ENCODE measurements at regions not wholly inside any gene's neighbourhood (a gene's known extent, or its start where the extent isn't known, plus 50 kb on each side); places are given as distances from the start of the nearest gene placed in this dataset.

DNA sequence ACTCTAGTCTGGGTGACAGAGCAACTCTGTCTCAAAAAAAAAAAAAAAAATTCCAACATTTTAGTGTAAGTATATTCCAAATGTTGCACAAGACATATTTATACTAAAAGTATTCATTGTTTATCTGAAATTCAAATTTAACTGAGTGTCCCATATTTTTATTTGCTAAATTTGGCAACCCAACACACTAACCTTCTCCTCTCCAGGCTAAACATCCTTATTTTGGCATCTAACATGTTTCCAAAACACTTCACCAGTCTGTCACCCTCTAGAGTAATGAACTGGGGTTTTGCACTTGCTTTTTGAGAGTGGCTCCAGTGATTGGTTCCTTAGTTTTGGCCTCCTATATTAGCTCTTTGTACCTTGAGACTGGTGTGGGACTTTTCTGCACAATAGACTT, 243.4 kb upstream of the SALL1 start:
- TF ChIP-seq TAF1 (IDR thresholded peaks at IDR 0.05; ENCODE audit: borderline replicate concordance, low read depth, low read length) (no peak), POLR2AphosphoS5 (IDR thresholded peaks at IDR 0.05; ENCODE audit: low read depth, low read length) (no peak), POLR2A (IDR thresholded peaks at IDR 0.05; ENCODE audit: low read depth, low read length) (no peak)
- no peak for DNase-seq (ENCODE audit: insufficient read length)
- no peak for FAIRE-seq

- TF ChIP-seq POLR2A (IDR thresholded peaks at IDR 0.05; ENCODE audit: low read depth, low read length) (no peak), TAF1 (IDR thresholded peaks at IDR 0.05; ENCODE audit: borderline replicate concordance, low read depth, low read length) (no peak), POLR2AphosphoS5 (IDR thresholded peaks at IDR 0.05; ENCODE audit: low read depth, low read length) (no peak)
- DNase-seq (ENCODE audit: insufficient read length) (no peak), FAIRE-seq (no peak)
These were observed 242.4 kb upstream of the SALL1 start for GRCh38 chr16:51393381-51394005.

DNA sequence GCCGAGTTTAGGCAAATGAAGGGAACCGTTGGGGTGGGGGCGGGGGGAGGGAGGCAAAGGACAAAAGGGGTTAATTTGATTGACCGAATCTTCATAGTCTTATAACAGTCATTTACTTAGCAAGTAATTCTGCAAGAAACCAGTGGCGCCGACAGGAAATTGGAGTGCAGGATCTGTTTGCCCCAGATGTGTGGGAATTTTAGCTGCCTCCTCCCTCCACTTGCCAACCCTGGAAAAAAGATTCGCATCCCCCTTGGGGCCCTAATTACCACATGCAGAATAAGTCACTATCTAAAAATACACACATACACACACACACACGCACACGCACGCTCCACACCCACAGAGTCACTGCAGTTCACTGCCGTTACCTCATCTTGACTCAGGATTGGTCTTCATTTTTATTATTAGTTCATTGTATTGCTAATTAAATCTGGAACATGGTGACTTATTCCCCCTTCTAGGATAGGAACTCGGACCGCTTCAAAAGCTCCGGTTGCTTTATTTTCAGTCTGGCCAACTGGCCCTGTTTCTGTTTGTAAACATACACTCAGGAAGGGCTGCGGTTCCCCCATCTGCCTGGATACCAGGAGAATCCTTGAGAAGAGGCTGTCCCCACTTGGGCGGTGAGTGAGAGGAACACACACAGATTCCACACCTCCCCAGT, 241.6 kb upstream of the SALL1 start:
- DNase-seq (ENCODE audit: insufficient read length) (no peak), FAIRE-seq (no peak)
- TF ChIP-seq POLR2AphosphoS5 (IDR thresholded peaks at IDR 0.05; ENCODE audit: low read depth, low read length) (no peak), TAF1 (IDR thresholded peaks at IDR 0.05; ENCODE audit: borderline replicate concordance, low read depth, low read length) (no peak), POLR2A (IDR thresholded peaks at IDR 0.05; ENCODE audit: low read depth, low read length) (no peak)

DNA sequence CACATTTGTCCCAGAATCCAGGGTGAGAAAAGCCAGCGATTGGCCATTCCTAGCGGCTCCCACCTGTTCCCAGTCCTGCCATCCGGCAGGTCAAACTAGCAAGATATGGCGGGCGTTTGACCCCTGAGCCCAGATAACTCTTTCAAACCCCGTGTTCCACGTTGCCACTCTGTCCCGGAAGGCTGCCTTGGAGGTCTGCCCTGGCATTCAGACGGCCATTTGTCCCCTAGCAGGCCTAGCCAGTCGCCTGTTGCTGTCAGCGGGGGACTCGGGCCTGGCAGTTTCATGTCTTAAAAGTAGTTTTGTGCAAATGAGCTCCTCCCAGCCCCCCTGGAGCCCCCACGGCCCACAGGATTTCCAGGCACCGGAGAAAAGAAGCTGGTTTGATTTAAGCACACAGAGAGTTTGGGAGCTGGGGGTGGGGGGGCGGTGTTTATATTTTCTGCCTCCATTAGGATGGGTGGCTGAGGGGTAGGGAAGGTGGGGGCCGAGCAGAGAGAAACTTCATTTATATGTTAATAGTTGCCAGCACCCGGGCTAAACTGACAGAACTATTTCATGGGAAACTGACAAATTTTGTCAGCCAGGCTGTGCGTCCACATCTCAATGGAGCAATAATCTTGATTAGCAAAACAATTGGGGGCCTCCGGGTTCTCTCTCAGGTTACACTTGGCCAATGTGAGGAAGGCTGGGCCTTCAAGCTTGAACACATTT, 240.9 kb upstream of the SALL1 start:
- DNase-seq (ENCODE audit: insufficient read length) (no peak), FAIRE-seq (no peak)
- no peak for TF ChIP-seq TAF1 (IDR thresholded peaks at IDR 0.05; ENCODE audit: borderline replicate concordance, low read depth, low read length)
- TF ChIP-seq POLR2A (IDR thresholded peaks at IDR 0.05; ENCODE audit: low read depth, low read length), result no peak
- no peak for TF ChIP-seq POLR2AphosphoS5 (IDR thresholded peaks at IDR 0.05; ENCODE audit: low read depth, low read length)

- DNase-seq (ENCODE audit: insufficient read length) (no peak), FAIRE-seq (no peak)
- TF ChIP-seq TAF1 (IDR thresholded peaks at IDR 0.05; ENCODE audit: borderline replicate concordance, low read depth, low read length) (no peak), POLR2AphosphoS5 (IDR thresholded peaks at IDR 0.05; ENCODE audit: low read depth, low read length) (no peak), POLR2A (IDR thresholded peaks at IDR 0.05; ENCODE audit: low read depth, low read length) (no peak)
These were observed 239.8 kb upstream of the SALL1 start for GRCh38 chr16:51390877-51391276.

- TF ChIP-seq TAF1 (IDR thresholded peaks at IDR 0.05; ENCODE audit: borderline replicate concordance, low read depth, low read length) (no peak), POLR2AphosphoS5 (IDR thresholded peaks at IDR 0.05; ENCODE audit: low read depth, low read length) (no peak), POLR2A (IDR thresholded peaks at IDR 0.05; ENCODE audit: low read depth, low read length) (no peak)
- FAIRE-seq (no peak), DNase-seq (ENCODE audit: insufficient read length) (no peak)
These were observed 238.8 kb upstream of the SALL1 start for GRCh38 chr16:51389881-51390280.

- FAIRE-seq, result no peak
- TF ChIP-seq POLR2A (IDR thresholded peaks at IDR 0.05; ENCODE audit: low read depth, low read length) (no peak), TAF1 (IDR thresholded peaks at IDR 0.05; ENCODE audit: borderline replicate concordance, low read depth, low read length) (no peak), POLR2AphosphoS5 (IDR thresholded peaks at IDR 0.05; ENCODE audit: low read depth, low read length) (no peak)
These were observed 237.5 kb upstream of the SALL1 start for GRCh38 chr16:51388516-51388951.

DNA sequence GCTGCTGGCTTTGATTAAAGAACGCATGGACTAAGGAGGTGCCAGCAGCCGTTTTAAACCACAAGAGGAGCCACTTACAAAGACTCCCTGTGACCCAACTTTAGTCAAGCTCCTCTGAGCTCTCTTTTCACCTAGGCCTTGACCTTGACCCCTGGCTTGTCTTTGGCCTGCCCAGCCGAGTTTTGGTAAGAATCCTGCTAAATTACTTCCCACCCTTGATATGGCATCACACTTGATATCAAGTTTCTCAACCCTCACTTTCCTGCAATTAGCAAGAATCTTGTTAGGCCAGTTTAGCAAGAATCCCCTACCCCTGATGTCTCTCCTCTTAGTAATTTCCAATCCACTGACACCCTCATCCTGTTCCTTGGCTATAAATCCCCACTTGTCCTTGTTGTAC, 232.8 kb upstream of the SALL1 start:
- TF ChIP-seq POLR2AphosphoS5 (IDR thresholded peaks at IDR 0.05; ENCODE audit: low read depth, low read length) (no peak), TAF1 (IDR thresholded peaks at IDR 0.05; ENCODE audit: borderline replicate concordance, low read depth, low read length) (no peak), POLR2A (IDR thresholded peaks at IDR 0.05; ENCODE audit: low read depth, low read length) (no peak)
- FAIRE-seq (no peak), DNase-seq (ENCODE audit: insufficient read length) (no peak)

More at GRCh38 chr16:51388516-51388951, 237.5 kb upstream of the SALL1 start:
- DNase-seq (ENCODE audit: insufficient read length), result no peak

DNA sequence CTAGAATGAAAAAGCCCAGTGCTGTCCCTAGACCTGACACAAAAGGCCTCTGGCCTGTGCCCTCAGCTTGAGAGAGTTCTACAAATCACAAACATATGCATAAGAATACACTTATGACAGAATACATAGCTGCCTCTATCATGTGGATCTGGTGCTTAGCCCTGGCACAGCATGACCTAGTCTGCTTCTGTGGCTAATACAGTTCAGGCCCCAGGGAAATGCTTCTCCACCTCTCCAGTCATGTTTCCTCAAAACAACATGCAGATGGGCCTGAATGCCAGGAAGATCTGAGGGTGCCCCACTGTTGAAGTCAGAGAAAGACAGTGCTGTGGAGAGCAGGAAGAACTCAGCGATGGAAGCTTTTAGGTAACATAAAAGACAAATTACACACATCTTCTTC, 231.9 kb upstream of the SALL1 start:
- DNase-seq (ENCODE audit: insufficient read length) (no peak), FAIRE-seq (no peak)
- TF ChIP-seq TAF1 (IDR thresholded peaks at IDR 0.05; ENCODE audit: borderline replicate concordance, low read depth, low read length) (no peak), POLR2AphosphoS5 (IDR thresholded peaks at IDR 0.05; ENCODE audit: low read depth, low read length) (no peak), POLR2A (IDR thresholded peaks at IDR 0.05; ENCODE audit: low read depth, low read length) (no peak)

- TF ChIP-seq POLR2AphosphoS5 (IDR thresholded peaks at IDR 0.05; ENCODE audit: low read depth, low read length) (no peak), TAF1 (IDR thresholded peaks at IDR 0.05; ENCODE audit: borderline replicate concordance, low read depth, low read length) (no peak), POLR2A (IDR thresholded peaks at IDR 0.05; ENCODE audit: low read depth, low read length) (no peak)
- no peak for DNase-seq (ENCODE audit: insufficient read length)
- FAIRE-seq, result no peak
These were observed 231.1 kb upstream of the SALL1 start for GRCh38 chr16:51382211-51382610.

DNA sequence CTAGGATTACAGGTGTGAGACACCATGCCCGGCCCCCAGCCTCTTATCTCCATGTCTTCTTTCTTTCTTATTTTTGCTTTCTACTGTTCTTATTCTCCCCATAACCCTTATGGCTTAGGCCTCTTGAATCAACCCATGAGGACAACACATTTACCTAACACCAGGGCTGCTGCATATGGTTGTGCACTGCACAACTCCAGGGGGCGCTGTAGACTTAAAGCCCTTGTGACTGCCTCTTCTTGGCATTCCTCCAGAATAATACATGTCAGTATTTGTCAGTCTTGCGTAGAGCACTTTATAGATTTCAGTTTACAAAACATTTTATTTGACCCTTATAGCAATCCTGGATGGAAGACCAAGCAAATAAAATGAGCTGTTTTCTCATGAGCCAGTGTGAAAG, 225.0 kb upstream of the SALL1 start:
- DNase-seq (ENCODE audit: insufficient read length), result no peak
- TF ChIP-seq POLR2AphosphoS5 (IDR thresholded peaks at IDR 0.05; ENCODE audit: low read depth, low read length) (no peak), TAF1 (IDR thresholded peaks at IDR 0.05; ENCODE audit: borderline replicate concordance, low read depth, low read length) (no peak), POLR2A (IDR thresholded peaks at IDR 0.05; ENCODE audit: low read depth, low read length) (no peak)
- FAIRE-seq, result no peak

All from GM12892 (cell line).